H1 (cell line): ENCODE measurements at regions not wholly inside any gene's neighbourhood (a gene's known extent, or its start where the extent isn't known, plus 50 kb on each side); places are given as distances from the start of the nearest gene placed in this dataset.

ENCODE experiments used
- CHD7 ChIP-seq: fragments of 300-600 bp; sonication (generic); IDR thresholded peaks from 2 replicates; pipeline ENCODE4 v1.7.1; 2012; ENCODE audit warnings: low read length, moderate library complexity, mild to moderate bottlenecking, inconsistent platforms; ENCODE audit not compliant: insufficient replicate concordance
- CTCF ChIP-seq, 3 experiments: IDR thresholded peaks; 1 replicate in 2 of 3; 2 replicates in 1 of 3; pipeline versions ENCODE4 v1.5.1 to v1.6.1; 2011; ENCODE audit warnings: low read length in 3 of 3, mild to moderate bottlenecking in 3 of 3, inconsistent platforms in 2 of 3, low read depth in 1 of 3, moderate library complexity in 1 of 3; ENCODE audit not compliant: insufficient read depth in 1 of 3; ENCODE audit errors: control extremely low read depth in 1 of 3
- EP300 ChIP-seq, 2 experiments: IDR thresholded peaks; 1 replicate in 1 of 2; 2 replicates in 1 of 2; pipeline ENCODE4 v1.6.1; 2011 to 2012; ENCODE audit warnings: low read depth in 2 of 2, low read length in 2 of 2, mild to moderate bottlenecking in 2 of 2, borderline replicate concordance in 1 of 2, inconsistent platforms in 1 of 2, moderate library complexity in 1 of 2
- GTF2F1 ChIP-seq: IDR thresholded peaks from 2 replicates; pipeline ENCODE4 v1.6.1; 2012; ENCODE audit warnings: low read depth, low read length, improper control_type of control experiment, borderline replicate concordance
- MAX ChIP-seq: IDR thresholded peaks from 2 replicates; pipeline ENCODE4 v1.6.1; 2012; ENCODE audit warnings: inconsistent platforms
- POLR2A ChIP-seq, 2 experiments: IDR thresholded peaks; 1 replicate in 1 of 2; 2 replicates in 1 of 2; pipeline ENCODE4 v1.6.1; 2011; ENCODE audit warnings: low read depth in 2 of 2, low read length in 2 of 2, mild to moderate bottlenecking in 2 of 2; ENCODE audit errors: control extremely low read depth in 1 of 2
- POLR2AphosphoS5 ChIP-seq: IDR thresholded peaks from 2 replicates; pipeline ENCODE4 v1.6.1; 2011; ENCODE audit warnings: low read depth, low read length
- TAF1 ChIP-seq: IDR thresholded peaks from 2 replicates; pipeline ENCODE4 v1.6.1; 2011; ENCODE audit warnings: mild to moderate bottlenecking, low read depth, low read length

GRCh38 chr10:125348536-125348935 is 188.2 kb upstream of the CTBP2 start:
- TF ChIP-seq TAF1 (no peak), POLR2A (IDR thresholded peaks at IDR 0.05; ENCODE audit: control extremely low read depth in 1 of 2, low read depth in 2 of 2, low read length in 2 of 2) (no peak), POLR2AphosphoS5 (no peak), CTCF (IDR thresholded peaks at IDR 0.05; ENCODE audit: control extremely low read depth in 1 of 3, insufficient read depth in 1 of 3, low read depth in 1 of 3, low read length in 3 of 3) (no peak), EP300 (IDR thresholded peaks at IDR 0.05; ENCODE audit: borderline replicate concordance in 1 of 2, low read depth in 2 of 2, low read length in 2 of 2) (no peak), MAX (no peak), GTF2F1 (no peak), CHD7 (no peak)
